HEK293 (cell line): ENCODE measurements at regions not wholly inside any gene's neighbourhood (a gene's known extent, or its start where the extent isn't known, plus 50 kb on each side); places are given as distances from the start of the nearest gene placed in this dataset.

ENCODE experiments used
- CTCF ChIA-PET: fragments of 350-600 bp; formaldehyde crosslinking; extraction: SDS; loops from one replicate; lab custom pipeline; 2021; ENCODE audit warnings: antibody characterized with exemption; lab: Yijun Ruan, JAX
- POLR2A ChIA-PET: fragments of 300-600 bp; formaldehyde crosslinking; extraction: SDS; loops from one replicate; lab custom pipeline; 2020; ENCODE audit warnings: antibody characterized with exemption, inconsistent platforms; lab: Yijun Ruan, JAX
- H3K27ac ChIP-seq: fragments of 200-500 bp; sonication (Bioruptor generic); 2 replicates; pipeline ENCODE4 v1.5.1; 2014; ENCODE audit warnings: low read depth, low read length, control low read depth, inconsistent platforms; ENCODE audit errors: extremely low read depth
- H3K36me3 ChIP-seq, 2 experiments: fragments of 200-500 bp in 1 of 2; sonication (Bioruptor generic) in 1 of 2; 1 replicate in 1 of 2; 2 replicates in 1 of 2; pipeline ENCODE4 v1.5.1; 2014 to 2017; ENCODE audit warnings: inconsistent platforms in 2 of 2, low read length in 2 of 2; ENCODE audit not compliant: control insufficient read depth in 2 of 2, insufficient read depth in 1 of 2
- H3K4me1 ChIP-seq: fragments of 200-500 bp; sonication (Bioruptor generic); 2 replicates; pipeline ENCODE4 v1.5.1; 2014; ENCODE audit warnings: mild to moderate bottlenecking, low read length, inconsistent platforms; ENCODE audit not compliant: control insufficient read depth, insufficient read depth
- H3K4me3 ChIP-seq: 2 replicates; pipeline ENCODE4 v1.5.1; 2011; ENCODE audit warnings: low read depth, mild to moderate bottlenecking, control low read depth, low read length, moderate library complexity
- H3K9me3 ChIP-seq: fragments of 200-500 bp; sonication (Bioruptor generic); 2 replicates; pipeline ENCODE4 v1.5.1; 2014; ENCODE audit warnings: low read depth, low read length, inconsistent platforms; ENCODE audit not compliant: control insufficient read depth, insufficient read depth
- BCL11A ChIP-seq: fragments of 450-650 bp; formaldehyde crosslinking; IDR thresholded peaks from 2 replicates; pipeline ENCODE4 v1.5.1; 2016; ENCODE audit warnings: low read depth, missing biosample characterization, missing genetic modification characterization
- HOXA7 ChIP-seq: sonication (generic); formaldehyde crosslinking; IDR thresholded peaks from 2 replicates; pipeline ENCODE4 v1.8.1; 2022; ENCODE audit warnings: missing genetic modification reagents, borderline replicate concordance
- REST ChIP-seq: fragments of 450-650 bp; formaldehyde crosslinking; IDR thresholded peaks from 2 replicates; pipeline ENCODE4 v1.5.1; 2016; ENCODE audit warnings: missing biosample characterization, missing genetic modification characterization
- WT1 ChIP-seq: fragments of 450-650 bp; formaldehyde crosslinking; IDR thresholded peaks from 2 replicates; pipeline ENCODE4 v1.5.1; 2016; ENCODE audit warnings: missing biosample characterization, missing genetic modification characterization
- YY2 ChIP-seq: fragments of 450-650 bp; formaldehyde crosslinking; IDR thresholded peaks from 2 replicates; pipeline ENCODE4 v1.5.1; 2016; ENCODE audit warnings: missing biosample characterization, missing genetic modification characterization
- ZBTB20 ChIP-seq: fragments of 450-650 bp; formaldehyde crosslinking; IDR thresholded peaks from 2 replicates; pipeline ENCODE4 v1.5.1; 2016; ENCODE audit warnings: missing biosample characterization, missing genetic modification characterization
- ZFP3 ChIP-seq: fragments of 450-650 bp; formaldehyde crosslinking; IDR thresholded peaks from 2 replicates; pipeline ENCODE4 v1.5.1; 2016; ENCODE audit warnings: low read depth, missing biosample characterization, missing genetic modification characterization
- ZFP37 ChIP-seq: fragments of 450-650 bp; formaldehyde crosslinking; IDR thresholded peaks from 2 replicates; pipeline ENCODE4 v1.5.1; 2016; ENCODE audit warnings: missing biosample characterization, missing genetic modification characterization
- ZFP41 ChIP-seq: fragments of 450-650 bp; formaldehyde crosslinking; IDR thresholded peaks from 2 replicates; pipeline ENCODE4 v1.5.1; 2016; ENCODE audit warnings: missing biosample characterization, missing genetic modification characterization, borderline replicate concordance
- ZFP69B ChIP-seq: fragments of 450-650 bp; formaldehyde crosslinking; IDR thresholded peaks from 2 replicates; pipeline ENCODE4 v1.5.1; 2016; ENCODE audit warnings: missing biosample characterization, missing genetic modification characterization
- ZNF148 ChIP-seq: fragments of 450-650 bp; formaldehyde crosslinking; IDR thresholded peaks from 2 replicates; pipeline ENCODE4 v1.5.0; 2017; ENCODE audit warnings: missing biosample characterization, missing genetic modification characterization, borderline replicate concordance
- ZNF2 ChIP-seq: fragments of 450-650 bp; formaldehyde crosslinking; IDR thresholded peaks from 2 replicates; pipeline ENCODE4 v1.5.1; 2016; ENCODE audit warnings: missing biosample characterization, missing genetic modification characterization
- ZNF223 ChIP-seq: fragments of 450-650 bp; formaldehyde crosslinking; IDR thresholded peaks from 2 replicates; pipeline ENCODE4 v1.5.1; 2016; ENCODE audit warnings: missing biosample characterization, missing genetic modification characterization
- ZNF302 ChIP-seq: fragments of 450-650 bp; formaldehyde crosslinking; IDR thresholded peaks from 2 replicates; pipeline ENCODE4 v1.5.1; 2016; ENCODE audit warnings: missing biosample characterization, missing genetic modification characterization, low read depth
- ZNF48 ChIP-seq: fragments of 450-650 bp; formaldehyde crosslinking; IDR thresholded peaks from 2 replicates; pipeline ENCODE4 v1.5.1; 2016; ENCODE audit warnings: missing biosample characterization, missing genetic modification characterization
- ZNF518A ChIP-seq: fragments of 450-650 bp; formaldehyde crosslinking; conservative IDR thresholded peaks from 2 replicates; pipeline ENCODE4 v1.5.1; 2016; ENCODE audit warnings: low read depth, missing biosample characterization, missing genetic modification characterization
- ZNF558 ChIP-seq: fragments of 450-650 bp; formaldehyde crosslinking; IDR thresholded peaks from 2 replicates; pipeline ENCODE4 v1.5.1; 2016; ENCODE audit warnings: missing biosample characterization, missing genetic modification characterization
- ZNF621 ChIP-seq: fragments of 450-650 bp; formaldehyde crosslinking; IDR thresholded peaks from 2 replicates; pipeline ENCODE4 v1.5.1; 2017; ENCODE audit warnings: missing biosample characterization, missing genetic modification characterization
- ZNF626 ChIP-seq: fragments of 450-650 bp; sonication (Bioruptor Pico); formaldehyde crosslinking; IDR thresholded peaks from 2 replicates; pipeline ENCODE4 v1.5.1; 2018; ENCODE audit warnings: missing biosample characterization, missing genetic modification characterization, inconsistent platforms
- ZNF704 ChIP-seq: fragments of 450-650 bp; formaldehyde crosslinking; IDR thresholded peaks from 2 replicates; pipeline ENCODE4 v1.5.1; 2016; ENCODE audit warnings: missing biosample characterization, missing genetic modification characterization
- ZNF707 ChIP-seq: fragments of 450-650 bp; formaldehyde crosslinking; IDR thresholded peaks from 2 replicates; pipeline ENCODE4 v1.5.1; 2016; ENCODE audit warnings: missing biosample characterization, missing genetic modification characterization

DNA sequence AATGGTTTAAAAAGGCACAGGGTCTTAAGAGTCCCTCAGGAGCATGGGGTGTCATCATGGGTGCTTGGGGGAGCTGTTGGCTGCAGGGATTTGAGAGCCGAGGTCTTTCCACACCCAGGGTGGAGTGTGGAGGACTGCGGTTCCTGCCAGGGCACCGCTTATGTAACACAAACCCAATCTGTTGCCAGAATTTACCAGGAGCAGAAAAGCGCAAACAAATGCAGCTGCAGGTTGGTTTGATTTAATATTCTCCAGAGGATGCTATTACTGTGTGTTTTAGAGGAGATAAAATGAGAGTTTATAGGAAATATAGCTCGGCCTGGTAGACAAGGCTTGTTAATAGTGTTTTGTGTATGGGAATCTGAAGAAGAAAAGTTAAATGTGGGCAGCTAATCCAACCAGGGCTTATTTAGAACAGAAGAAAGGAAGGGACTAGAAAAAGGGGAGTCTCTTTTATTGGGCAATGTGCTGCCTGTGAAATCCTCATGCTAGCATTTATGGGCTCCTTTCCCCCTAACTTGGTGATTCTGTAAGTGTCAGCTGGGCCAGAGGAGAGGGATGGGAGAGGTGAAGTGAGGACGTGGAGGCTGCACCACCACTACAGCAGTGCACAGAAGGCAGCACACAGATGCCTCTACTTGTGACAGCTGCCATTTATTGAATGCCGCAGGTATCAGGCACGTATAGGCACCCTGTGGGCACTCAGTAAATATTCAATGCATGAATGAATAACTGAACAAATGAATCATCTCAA, 174.7 kb downstream of the KATNIP start:
- CTCF ChIA-PET: interaction anchor here (0.6 kb wide), 1 partner anchor 347 kb away, joined by 3 read pairs; no protein-coding TSS in a partner anchor

DNA sequence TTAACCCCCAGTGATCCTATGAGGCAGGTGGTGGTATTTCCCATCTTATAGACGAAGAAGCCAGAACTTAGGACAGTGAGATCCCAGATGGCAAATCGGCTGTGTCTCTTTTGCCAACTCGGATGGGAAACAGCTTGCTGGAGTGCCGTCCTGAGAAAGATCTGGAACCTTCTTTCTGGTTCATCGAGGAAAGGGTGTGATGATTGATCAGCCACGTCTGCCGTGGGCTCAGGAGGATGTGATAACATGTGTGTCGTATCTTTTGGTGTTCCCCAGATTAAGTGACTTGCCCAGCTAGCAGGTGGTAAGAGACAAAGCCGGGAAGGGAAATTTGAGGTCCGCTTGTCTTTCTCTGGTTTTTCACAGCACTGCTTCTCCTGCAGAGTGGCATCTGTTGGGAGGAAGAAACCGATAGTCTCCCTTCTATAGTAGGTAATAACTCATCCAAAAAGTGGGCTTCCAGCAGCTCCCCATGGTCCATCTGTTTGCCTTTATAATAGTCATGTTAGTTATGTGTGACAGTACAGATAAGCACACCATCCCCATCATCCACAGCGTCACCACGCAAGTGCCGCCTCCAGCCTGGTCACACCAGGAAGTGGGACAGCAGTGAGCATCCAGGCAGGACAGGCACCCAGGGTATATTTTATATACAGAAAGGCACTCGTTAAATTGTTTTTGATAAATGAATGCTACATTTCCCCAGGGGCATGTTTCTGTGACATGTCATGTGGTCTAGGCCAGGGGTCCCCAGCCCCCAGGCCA, 175.5 kb downstream of the KATNIP start:
- Histone ChIP-seq H3K9me3 (no peaks in the 10 kb centered on the region), H3K4me3 (no peak overlapping the region), H3K4me1 (no peaks in the 10 kb centered on the region), H3K27ac (no peak overlapping the region), H3K36me3 (peaks cover 0 to 19% of the 10 kb centered on the region in 2 experiments; a peak in 2 of 3 replicates)
- ChIA-PET POLR2A (no interaction called here), CTCF (interaction anchor here (0.6 kb wide), 1 partner anchor 347 kb away, joined by 3 read pairs; no protein-coding TSS in a partner anchor)
- TF ChIP-seq ZFP37 (tag by site-specific recombination) (no peak), REST (tag by site-specific recombination) (no peak), ZNF621 (tag by site-specific recombination) (no peak), ZNF302 (tag by site-specific recombination) (no peak), ZNF704 (no peak), ZNF48 (no peak), ZNF148 (no peak), ZBTB20 (tag by site-specific recombination) (no peak), ZNF518A (no peak), ZFP69B (tag by site-specific recombination) (no peak), ZNF223 (tag by site-specific recombination) (no peak), YY2 (no peak), HOXA7 (CRISPR knock-in tag) (no peak)

More for the DNA sequence above, 174.7 kb downstream of the KATNIP start:
- H3K4me3 ChIP-seq: no peak overlapping the region
- H3K27ac ChIP-seq: no peak overlapping the region
- no peaks in the 10 kb centered on the region for H3K9me3 ChIP-seq
- H3K4me1 ChIP-seq: no peaks in the 10 kb centered on the region
- POLR2A ChIA-PET: no interaction called here
- TF ChIP-seq ZNF704 (no peak), ZNF707 (no peak), ZFP69B (tag by site-specific recombination) (no peak), ZNF626 (tag by site-specific recombination) (no peak), ZNF302 (tag by site-specific recombination) (no peak), WT1 (tag by site-specific recombination) (no peak), ZNF2 (no peak), ZNF558 (tag by site-specific recombination) (no peak), ZFP41 (no peak), ZFP3 (tag by site-specific recombination) (no peak), BCL11A (tag by site-specific recombination) (no peak)
- TF ChIP-seq, all 188 proteins: peak for 0
- peaks cover 0 to 19% of the 10 kb centered on the region in 2 experiments; a peak in 2 of 3 replicates for H3K36me3 ChIP-seq
